Keratinocyte (primary cell): ENCODE measurements at regions not wholly inside any gene's neighbourhood (a gene's known extent, or its start where the extent isn't known, plus 50 kb on each side); places are given as distances from the start of the nearest gene placed in this dataset.

ENCODE experiments used
- EZH2 ChIP-seq: IDR thresholded peaks from one replicate; pipeline ENCODE4 v1.6.1; 2012; ENCODE audit warnings: inconsistent platforms, mild to moderate bottlenecking, low read length, moderate library complexity
- TF ChIP-seq, protein P1 (sequence below), 3 experiments: IDR thresholded peaks in 1 of 3; conservative IDR thresholded peaks in 1 of 3; optimal IDR thresholded peaks in 1 of 3; 2 replicates in 2 of 3; 3 replicates in 1 of 3; pipeline versions ENCODE3 to v1.5.1; 2011; ENCODE audit warnings: low read length in 3 of 3, mild to moderate bottlenecking in 3 of 3, moderate library complexity in 2 of 3, control low read depth in 1 of 3, inconsistent platforms in 1 of 3; ENCODE audit not compliant: insufficient read depth in 2 of 3; ENCODE audit errors: extremely low read depth in 1 of 3

DNA sequence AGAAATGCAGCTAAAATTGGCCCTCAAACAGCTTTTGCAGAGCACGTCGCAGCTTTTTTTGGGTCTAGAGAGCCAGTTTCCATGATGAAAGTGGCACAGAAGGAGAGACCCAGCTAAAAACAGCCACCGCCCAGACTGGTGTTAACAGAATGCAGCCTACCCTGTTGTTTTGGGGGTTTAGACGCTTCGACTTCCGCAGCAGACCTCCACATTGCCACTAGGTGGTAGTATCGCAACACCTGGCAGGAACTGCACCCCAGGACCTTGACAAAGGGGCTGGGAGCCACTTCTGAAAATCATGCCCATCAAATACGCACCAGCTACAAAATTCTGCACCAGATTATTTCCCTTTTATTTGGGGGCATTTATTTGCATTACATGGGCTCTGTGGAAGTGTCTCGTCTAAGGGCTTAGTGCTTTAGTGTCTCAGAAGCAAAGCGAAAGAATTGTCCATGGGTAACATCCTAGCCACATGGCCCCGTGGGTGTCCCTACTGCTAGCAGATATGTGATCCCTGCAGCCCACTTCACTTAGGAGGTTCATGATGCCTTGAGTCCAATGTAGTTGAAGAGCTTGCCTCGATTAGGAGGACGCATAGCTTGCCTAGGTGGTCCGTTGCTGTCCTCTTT, 167.1 kb downstream of the HAPSTR1 start:
- TF ChIP-seq, protein P1, sequence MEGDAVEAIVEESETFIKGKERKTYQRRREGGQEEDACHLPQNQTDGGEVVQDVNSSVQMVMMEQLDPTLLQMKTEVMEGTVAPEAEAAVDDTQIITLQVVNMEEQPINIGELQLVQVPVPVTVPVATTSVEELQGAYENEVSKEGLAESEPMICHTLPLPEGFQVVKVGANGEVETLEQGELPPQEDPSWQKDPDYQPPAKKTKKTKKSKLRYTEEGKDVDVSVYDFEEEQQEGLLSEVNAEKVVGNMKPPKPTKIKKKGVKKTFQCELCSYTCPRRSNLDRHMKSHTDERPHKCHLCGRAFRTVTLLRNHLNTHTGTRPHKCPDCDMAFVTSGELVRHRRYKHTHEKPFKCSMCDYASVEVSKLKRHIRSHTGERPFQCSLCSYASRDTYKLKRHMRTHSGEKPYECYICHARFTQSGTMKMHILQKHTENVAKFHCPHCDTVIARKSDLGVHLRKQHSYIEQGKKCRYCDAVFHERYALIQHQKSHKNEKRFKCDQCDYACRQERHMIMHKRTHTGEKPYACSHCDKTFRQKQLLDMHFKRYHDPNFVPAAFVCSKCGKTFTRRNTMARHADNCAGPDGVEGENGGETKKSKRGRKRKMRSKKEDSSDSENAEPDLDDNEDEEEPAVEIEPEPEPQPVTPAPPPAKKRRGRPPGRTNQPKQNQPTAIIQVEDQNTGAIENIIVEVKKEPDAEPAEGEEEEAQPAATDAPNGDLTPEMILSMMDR (optimal IDR thresholded peaks at IDR 0.05 in 1 of 3, IDR thresholded peaks at IDR 0.05 in 1 of 3, conservative IDR thresholded peaks at IDR 0.05 in 1 of 3; ENCODE audit: extremely low read depth in 1 of 3, insufficient read depth in 2 of 3, low read length in 3 of 3) = peak; percentile 57 to 72 (median 58)
- TF ChIP-seq EZH2 = no peak
